H1 (cell line): ENCODE measurements at regions not wholly inside any gene's neighbourhood (a gene's known extent, or its start where the extent isn't known, plus 50 kb on each side); places are given as distances from the start of the nearest gene placed in this dataset.

Experiments
- CTCF ChIA-PET: fragments of 300-600 bp; sonication (Branson Sonifier 250); formaldehyde crosslinking; loops from one replicate; lab custom pipeline; 2021; ENCODE audit not compliant: partially characterized antibody; lab: Charles Lee
- POLR2A ChIA-PET: fragments of 300-600 bp; sonication (Branson Sonifier 250); formaldehyde crosslinking; loops from one replicate; lab custom pipeline; 2021; ENCODE audit warnings: inconsistent platforms; ENCODE audit not compliant: partially characterized antibody; lab: Charles Lee
- DNase-seq, 2 experiments: peaks; one replicate each; pipeline versions ENCODE4 v3.0.0 to v3.0.0-alpha.2; 2010 to 2022; ENCODE audit warnings: low spot score in 2 of 2, low read depth in 1 of 2, mixed read lengths in 1 of 2
- FAIRE-seq: peaks from 2 replicates; lab custom pipeline; 2011; peaks lifted over from hg19 to GRCh38; lab: Jason Lieb, UNC
- H2AFZ ChIP-seq: 2 replicates; pipeline ENCODE4 v1.8.1; 2012; ENCODE audit warnings: low read length, inconsistent platforms
- H2AK5ac ChIP-seq: 2 replicates; pipeline ENCODE4 v1.6.1; 2013; ENCODE audit warnings: low read depth, low read length
- H2BK120ac ChIP-seq: replicated peaks from 2 replicates; pipeline ENCODE3; 2013; ENCODE audit warnings: low read depth, low read length, inconsistent platforms
- H2BK12ac ChIP-seq: 2 replicates; pipeline ENCODE4 v1.6.1; 2013; ENCODE audit warnings: low read depth, low read length
- H2BK15ac ChIP-seq: 2 replicates; pipeline ENCODE4 v1.6.1; 2013; ENCODE audit warnings: low read length
- H2BK20ac ChIP-seq: 2 replicates; pipeline ENCODE4 v1.6.1; 2013; ENCODE audit warnings: low read length
- H2BK5ac ChIP-seq: 2 replicates; pipeline ENCODE4 v1.6.1; 2013; ENCODE audit warnings: low read depth, low read length
- H3K14ac ChIP-seq: 2 replicates; pipeline ENCODE4 v1.6.1; 2013; ENCODE audit warnings: inconsistent platforms; ENCODE audit not compliant: insufficient read length
- H3K18ac ChIP-seq: 2 replicates; pipeline ENCODE4 v1.6.1; 2013; ENCODE audit warnings: low read length; ENCODE audit errors: extremely low read depth
- H3K23ac ChIP-seq: 2 replicates; pipeline ENCODE4 v1.6.1; 2013; ENCODE audit warnings: inconsistent platforms; ENCODE audit not compliant: insufficient read length
- H3K23me2 ChIP-seq: 2 replicates; pipeline ENCODE4 v1.6.1; 2013; ENCODE audit warnings: low read depth, low read length
- H3K27ac ChIP-seq: 2 replicates; pipeline ENCODE4 v1.6.1; 2011; ENCODE audit warnings: low read depth, low read length, inconsistent platforms
- H3K27me3 ChIP-seq, 4 experiments: replicated peaks in 1 of 4; 1 replicate in 1 of 4; 2 replicates in 3 of 4; pipeline versions ENCODE4 v1.6.1 to v1.8.1; 2011 to 2013; ENCODE audit warnings: low read length in 3 of 4, mild to moderate bottlenecking in 3 of 4, inconsistent platforms in 2 of 4, mixed read lengths in 2 of 4, moderate library complexity in 1 of 4; ENCODE audit not compliant: control insufficient read depth in 3 of 4, insufficient read depth in 3 of 4; ENCODE audit errors: extremely low read depth in 1 of 4
- H3K36me3 ChIP-seq, 4 experiments: 2 replicates each; pipeline versions ENCODE4 v1.6.1 to v1.8.1; 2011 to 2013; ENCODE audit warnings: mild to moderate bottlenecking in 4 of 4, low read length in 3 of 4, moderate library complexity in 2 of 4, control low read depth in 1 of 4, inconsistent platforms in 1 of 4; ENCODE audit not compliant: insufficient read depth in 4 of 4, control insufficient read depth in 2 of 4
- H3K4ac ChIP-seq: replicated peaks from 2 replicates; pipeline ENCODE3; 2013; ENCODE audit warnings: low read length, low read depth, mixed read lengths, inconsistent platforms; ENCODE audit not compliant: insufficient read length
- H3K4me1 ChIP-seq, 4 experiments: replicated peaks in 1 of 4; 1 replicate in 1 of 4; 2 replicates in 3 of 4; pipeline versions ENCODE4 v1.6.1 to v1.8.1; 2011 to 2013; ENCODE audit warnings: low read length in 3 of 4, inconsistent platforms in 2 of 4, mixed read lengths in 1 of 4; ENCODE audit not compliant: insufficient read depth in 4 of 4, control insufficient read depth in 3 of 4
- H3K4me2 ChIP-seq, 2 experiments: 2 replicates each; pipeline versions ENCODE4 v1.6.1 to v1.8.1; 2011 to 2013; ENCODE audit warnings: low read depth in 2 of 2, low read length in 2 of 2, control low read depth in 1 of 2, inconsistent platforms in 1 of 2, mild to moderate bottlenecking in 1 of 2; ENCODE audit not compliant: insufficient read depth in 1 of 2
- H3K4me3 ChIP-seq, 4 experiments: fragments of 200-600, 300-600 bp in 1 of 4; sonication (generic), shearing (Covaris generic), sonication (Bioruptor Twin) in 1 of 4; 2 replicates each; pipeline versions ENCODE4 v1.5.1 to v1.8.1; 2011 to 2016; ENCODE audit warnings: low read length in 4 of 4, low read depth in 3 of 4, control low read depth in 2 of 4, inconsistent platforms in 2 of 4, mild to moderate bottlenecking in 2 of 4, mixed read lengths in 1 of 4, moderate library complexity in 1 of 4; ENCODE audit not compliant: insufficient read depth in 2 of 4; ENCODE audit errors: extremely low read depth in 1 of 4
- H3K56ac ChIP-seq: replicated peaks from 2 replicates; pipeline ENCODE3; 2013; ENCODE audit warnings: low read depth, mild to moderate bottlenecking, mixed read lengths, low read length, inconsistent platforms; ENCODE audit not compliant: insufficient read length
- H3K79me1 ChIP-seq: 2 replicates; pipeline ENCODE4 v1.6.1; 2013; ENCODE audit warnings: low read depth, low read length, control low read depth
- H3K79me2 ChIP-seq, 2 experiments: 2 replicates each; pipeline versions ENCODE4 v1.6.1 to v1.8.1; 2012 to 2013; ENCODE audit warnings: low read length in 2 of 2, mild to moderate bottlenecking in 2 of 2, inconsistent platforms in 1 of 2; ENCODE audit not compliant: insufficient read depth in 2 of 2, control insufficient read depth in 1 of 2
- H3K9ac ChIP-seq, 4 experiments: replicated peaks in 1 of 4; 1 replicate in 1 of 4; 2 replicates in 3 of 4; pipeline versions ENCODE4 v1.6.1 to v1.8.1; 2011 to 2013; ENCODE audit warnings: low read depth in 3 of 4, low read length in 3 of 4, control low read depth in 2 of 4, mild to moderate bottlenecking in 2 of 4, moderate library complexity in 2 of 4, inconsistent platforms in 1 of 4; ENCODE audit errors: extremely low read depth in 1 of 4
- H3K9me3 ChIP-seq, 2 experiments: 2 replicates each; pipeline versions ENCODE4 v1.6.1 to v1.8.1; 2012 to 2013; ENCODE audit warnings: mild to moderate bottlenecking in 2 of 2, moderate library complexity in 2 of 2, control low read depth in 1 of 2, inconsistent platforms in 1 of 2, low read depth in 1 of 2, low read length in 1 of 2, mixed read lengths in 1 of 2; ENCODE audit not compliant: insufficient read depth in 2 of 2
- H4K20me1 ChIP-seq, 2 experiments: replicated peaks in 1 of 2; 2 replicates each; pipeline versions ENCODE3 to v1.8.1; 2011 to 2013; ENCODE audit warnings: inconsistent platforms in 2 of 2, low read length in 2 of 2, mild to moderate bottlenecking in 1 of 2; ENCODE audit not compliant: insufficient read depth in 2 of 2, control insufficient read depth in 1 of 2
- H4K5ac ChIP-seq: 2 replicates; pipeline ENCODE4 v1.6.1; 2013; ENCODE audit warnings: low read length, low read depth, mixed read lengths, inconsistent platforms; ENCODE audit not compliant: insufficient read length
- H4K8ac ChIP-seq: 2 replicates; pipeline ENCODE4 v1.8.0; 2013; ENCODE audit warnings: mild to moderate bottlenecking, moderate library complexity, low read length, inconsistent platforms; ENCODE audit not compliant: insufficient read depth; ENCODE audit errors: extremely low read depth
- H4K91ac ChIP-seq: replicated peaks from 2 replicates; pipeline ENCODE3; 2013; ENCODE audit warnings: low read length, mixed read lengths, inconsistent platforms; ENCODE audit not compliant: insufficient read length
- CTCF ChIP-seq, 3 experiments: IDR thresholded peaks; 1 replicate in 2 of 3; 2 replicates in 1 of 3; pipeline versions ENCODE4 v1.5.1 to v1.6.1; 2011; ENCODE audit warnings: low read length in 3 of 3, mild to moderate bottlenecking in 3 of 3, inconsistent platforms in 2 of 3, low read depth in 1 of 3, moderate library complexity in 1 of 3; ENCODE audit not compliant: insufficient read depth in 1 of 3; ENCODE audit errors: control extremely low read depth in 1 of 3
- USF2 ChIP-seq: IDR thresholded peaks from 2 replicates; pipeline ENCODE4 v1.6.1; 2011; ENCODE audit warnings: low read length, improper control_type of control experiment
- WGBS, 2 experiments: shearing (Covaris generic) in 1 of 2; methylation state at CpG; one replicate each; pipeline versions ENCODE4 v1.1.6 to v1.1.7; 2013 to 2015; ENCODE audit warnings: low lambda C conversion rate in 2 of 2, mixed read lengths in 2 of 2, inconsistent platforms in 1 of 2, low coverage in 1 of 2, missing lambda C conversion rate in 1 of 2; ENCODE audit not compliant: insufficient replicate concordance in 2 of 2, insufficient coverage in 1 of 2, insufficient read length in 1 of 2; ENCODE audit errors: extremely low coverage in 1 of 2, missing lambda C conversion rate in 1 of 2; 5-methylcytosine and 5-hydroxymethylcytosine counted together

- no peaks in the 10 kb centered on the region for H3K27me3 ChIP-seq
- no peak overlapping the region for H2AFZ ChIP-seq
- no peak overlapping the region for H3K23ac ChIP-seq
- no peak overlapping the region for H2AK5ac ChIP-seq
- H3K56ac ChIP-seq = no peak overlapping the region
- no peak overlapping the region for H2BK5ac ChIP-seq
- H3K79me1 ChIP-seq = no peaks in the 10 kb centered on the region
- no peak overlapping the region for H2BK20ac ChIP-seq
- no peak overlapping the region for H3K27ac ChIP-seq
- no peak overlapping the region for H3K4ac ChIP-seq
- H3K23me2 ChIP-seq = no peaks in the 10 kb centered on the region
- H3K14ac ChIP-seq = no peak overlapping the region
- no peaks in the 10 kb centered on the region for H4K20me1 ChIP-seq
- H2BK120ac ChIP-seq = no peak overlapping the region
- H2BK12ac ChIP-seq = no peak overlapping the region
- H4K8ac ChIP-seq = no peak overlapping the region
- DNase-seq = no peak
- no peaks in the 10 kb centered on the region for H3K9me3 ChIP-seq
- 82% methylated on average over 7 of the region's 7 CpGs; no CpG with 5 or more reads in 1 of the 2 experiments for WGBS, 2 experiments
- no peaks in the 10 kb centered on the region for H3K36me3 ChIP-seq
- H3K4me1 ChIP-seq = peaks cover 0 to 6% (median 0%) of the 10 kb centered on the region in 4 experiments; a peak in 1 of 7 replicates
- H3K79me2 ChIP-seq = no peaks in the 10 kb centered on the region
- no peak for TF ChIP-seq CTCF (IDR thresholded peaks at IDR 0.05; ENCODE audit: control extremely low read depth in 1 of 3, insufficient read depth in 1 of 3, low read depth in 1 of 3, low read length in 3 of 3)
- TF ChIP-seq USF2 = peak; percentile 52; the same call in 1 of the 2 replicates
- no peak overlapping the region for H3K9ac ChIP-seq
- no peak overlapping the region for H3K4me3 ChIP-seq
- H4K5ac ChIP-seq = no peak overlapping the region
- no peak overlapping the region for H3K4me2 ChIP-seq
- ChIA-PET POLR2A (no interaction called here), CTCF (interaction anchor here (0.6 to 1.6 kb wide), 5 partner anchors 15 to 711 kb away, joined by 3 to 5 read pairs (median 3); no protein-coding TSS in a partner anchor)
- no peak overlapping the region for H4K91ac ChIP-seq
- no peak overlapping the region for H2BK15ac ChIP-seq
- FAIRE-seq = no peak
- no peak overlapping the region for H3K18ac ChIP-seq
Measured at GRCh38 chr2:176960736-176961520, 251.7 kb upstream of the HNRNPA3 start.
